ENCODE measurements at regions not wholly inside any gene's neighbourhood (a gene's known extent, or its start where the extent isn't known, plus 50 kb on each side); places are given as distances from the start of the nearest gene placed in this dataset.
A peak's percentile ranks its signal among the peaks of the same experiment; 100 is the strongest.
"Not testable (repeated sequence)": the region's sequence is repeated elsewhere in the genome, so short reads cannot be mapped to it uniquely, and the experiment has no call there.

DNA sequence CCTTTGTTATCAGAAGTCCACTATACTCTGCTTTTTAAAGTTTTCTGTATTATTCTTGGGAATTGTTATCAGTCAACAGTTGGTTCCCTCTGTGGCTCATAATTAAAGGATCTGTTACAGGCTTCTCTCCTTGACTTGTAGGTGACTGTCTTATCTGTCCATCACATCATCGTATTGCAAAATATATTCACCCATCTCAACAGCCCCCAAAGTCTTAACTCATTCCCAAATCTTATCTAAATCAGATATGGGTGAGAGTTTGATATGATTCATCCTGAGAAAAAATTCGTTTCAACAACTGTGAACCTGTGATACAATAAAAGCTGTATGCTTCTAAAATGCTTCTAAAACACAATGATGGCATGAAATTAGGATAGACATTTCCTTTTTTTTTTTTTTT lies 1245.6 kb upstream of the RAG2 start:
- no peak for DNase-seq

DNA sequence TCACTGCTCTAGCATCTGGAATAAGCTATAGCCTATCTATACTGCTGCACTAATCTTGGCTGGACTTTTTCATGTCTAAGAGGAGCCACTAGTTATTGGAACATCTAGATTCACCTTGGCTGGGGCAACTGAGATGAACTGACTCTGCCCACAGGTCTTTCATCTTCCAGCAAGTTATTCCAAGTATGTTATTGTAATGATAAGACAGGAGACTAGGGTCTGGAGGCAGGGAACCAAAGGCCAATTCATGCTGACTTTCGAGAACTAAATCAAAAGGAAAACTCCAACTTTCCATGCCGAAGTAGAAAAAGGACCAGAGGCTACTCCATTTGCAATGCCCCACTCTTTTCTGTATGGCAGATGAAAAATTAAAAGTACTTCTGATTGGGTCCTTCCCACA lies 1243.0 kb upstream of the RAG2 start:
- DNase-seq: no peak

DNA sequence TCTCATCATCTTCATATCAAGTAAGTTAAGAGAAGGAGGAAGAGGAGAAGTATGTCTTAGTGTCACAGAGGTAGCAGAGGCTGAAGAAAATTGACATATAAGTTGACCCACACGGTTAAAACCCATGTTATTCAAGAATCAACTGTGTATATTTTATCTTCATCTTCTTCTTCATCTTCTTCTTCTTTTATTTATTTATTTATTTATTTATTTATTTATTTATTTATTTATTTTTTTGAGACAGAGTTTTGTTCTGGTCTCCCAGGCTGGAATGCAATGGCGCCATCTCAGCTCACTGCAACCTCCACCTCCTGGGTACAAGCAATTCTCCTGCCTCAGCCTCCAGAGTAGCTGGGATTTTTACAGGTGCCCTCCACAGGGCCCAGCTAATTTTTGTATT lies 1242.3 kb upstream of the RAG2 start:
- DNase-seq: not testable (repeated sequence)

GRCh38 chr11:37830529-37830928 lies 1232.5 kb upstream of the RAG2 start:
- DNase-seq: no peak

- DNase-seq: no peak
These were observed 1219.8 kb upstream of the RAG2 start for GRCh38 chr11:37817727-37818270.

DNA sequence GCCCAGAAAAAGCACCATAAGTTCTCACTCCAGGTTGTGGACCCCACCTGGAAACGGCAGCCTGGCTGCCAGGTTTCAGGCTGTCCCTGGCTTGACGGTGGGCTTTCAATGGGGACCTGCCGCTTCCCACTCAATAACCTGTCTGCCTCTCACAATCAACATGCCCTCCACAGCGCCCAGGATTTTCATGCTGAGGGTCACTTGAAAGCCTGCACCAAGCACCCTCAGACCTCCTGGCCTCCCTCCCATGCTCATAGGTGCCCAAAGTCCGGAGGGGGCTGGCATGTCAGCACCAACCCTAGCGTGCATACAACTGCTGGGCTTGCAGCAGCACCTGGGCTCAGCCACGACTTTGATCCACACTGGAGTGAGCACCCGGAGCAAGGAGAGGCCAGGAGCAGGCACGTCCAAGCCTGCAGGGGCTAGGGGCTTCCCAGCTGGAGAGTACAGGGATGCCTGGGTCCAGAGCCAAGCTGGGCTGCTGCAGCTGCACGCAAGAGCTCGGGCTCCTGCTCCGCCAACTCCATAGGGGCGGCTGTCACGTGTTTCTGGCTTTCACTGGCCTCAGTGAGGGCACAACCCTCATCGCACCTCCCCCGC lies 1214.3 kb upstream of the RAG2 start:
- no peak for DNase-seq

DNA sequence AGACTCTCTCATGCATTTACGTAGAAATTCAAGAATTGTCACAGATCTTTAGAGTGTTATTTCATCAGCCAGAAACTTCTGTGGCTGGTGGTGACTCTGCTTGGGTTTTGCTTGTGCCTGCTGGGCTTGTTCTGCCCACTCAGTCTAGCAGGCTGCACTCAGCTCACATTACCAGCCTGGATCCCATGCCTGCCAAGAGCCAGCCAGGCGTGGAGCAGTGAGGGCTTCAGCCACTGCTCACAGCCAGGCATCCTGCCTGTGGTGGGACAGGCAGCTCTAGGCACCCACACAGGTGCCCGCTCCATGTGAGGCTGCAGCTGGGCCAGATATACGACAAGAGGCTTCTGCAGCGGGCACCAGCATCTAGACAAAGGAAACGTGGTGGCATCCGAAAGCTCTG lies 1213.3 kb upstream of the RAG2 start:
- DNase-seq: no peak

GRCh38 chr11:37804666-37805065 lies 1206.6 kb upstream of the RAG2 start:
- no peak for DNase-seq

DNA sequence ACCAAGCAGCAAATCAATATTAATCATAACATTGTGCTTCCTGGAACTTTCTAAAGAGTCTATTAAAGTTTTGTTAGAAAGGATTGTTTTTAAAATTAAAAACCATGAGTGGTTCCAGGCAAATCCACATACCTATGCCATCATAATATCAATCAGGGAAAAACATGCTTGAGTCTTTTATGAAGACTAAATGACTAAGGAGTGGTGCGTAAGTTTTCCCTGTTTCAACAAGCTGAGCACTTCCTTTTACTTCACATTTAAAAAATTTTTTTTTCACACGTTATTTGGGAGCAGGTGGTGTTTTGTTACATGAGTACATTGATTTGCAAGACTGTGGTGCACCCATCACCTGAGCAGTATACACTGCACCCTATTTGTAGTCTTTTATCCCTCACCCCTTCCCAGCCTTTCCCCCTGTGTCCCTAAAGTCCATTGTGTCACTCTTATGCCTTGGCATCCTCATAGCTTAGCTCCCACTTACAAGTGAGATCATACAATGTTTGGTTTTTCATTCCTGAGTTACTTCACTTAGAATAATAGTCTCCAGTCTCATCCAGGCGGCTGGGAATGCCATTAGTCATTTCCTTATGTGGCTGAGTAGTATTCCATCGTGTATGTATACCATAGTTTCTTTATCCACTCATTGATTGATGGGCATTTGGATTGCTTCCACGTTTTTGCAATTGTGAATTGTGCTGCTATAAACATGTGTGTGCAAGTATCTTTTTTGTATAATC lies 1190.3 kb upstream of the RAG2 start:
- DNase-seq: no peak

DNA sequence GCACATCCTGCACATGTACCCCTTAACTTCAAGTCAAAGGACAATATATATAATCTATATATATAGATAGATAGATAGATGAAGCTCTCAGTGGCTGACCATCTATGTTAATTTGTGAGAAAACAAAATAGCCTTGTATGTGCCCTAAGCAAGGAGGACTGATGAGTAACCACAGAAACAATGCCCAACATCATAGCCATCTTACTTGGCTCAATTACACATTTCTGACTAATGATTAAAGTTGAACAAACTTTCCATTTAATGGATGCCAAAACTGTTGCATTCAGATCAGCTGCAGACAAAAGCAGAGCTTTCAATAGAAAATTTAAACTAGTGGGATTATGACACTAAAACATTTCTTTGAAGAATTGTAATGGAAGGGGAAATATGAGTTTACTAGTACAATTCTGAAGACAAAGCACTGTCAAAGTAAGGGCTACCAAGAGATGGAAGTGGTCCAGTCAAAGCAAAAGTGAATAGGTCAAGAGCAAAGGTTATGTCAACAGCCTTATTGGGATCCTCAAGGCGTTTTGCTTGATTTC lies 1188.2 kb upstream of the RAG2 start:
- no peak for DNase-seq

- no peak for DNase-seq
These were observed 1176.4 kb upstream of the RAG2 start for GRCh38 chr11:37774441-37774840.

- no peak for DNase-seq
These were observed 1172.1 kb upstream of the RAG2 start for GRCh38 chr11:37770145-37770544.

- no peak for DNase-seq
These were observed 1164.0 kb upstream of the RAG2 start for GRCh38 chr11:37762079-37762478.

GRCh38 chr11:37755521-37755920 lies 1157.5 kb upstream of the RAG2 start:
- peak; percentile 42 for DNase-seq

- no peak for DNase-seq
These were observed 1150.6 kb upstream of the RAG2 start for GRCh38 chr11:37748641-37749040.

- DNase-seq: no peak
These were observed 1149.1 kb upstream of the RAG2 start for GRCh38 chr11:37747121-37747520.

- DNase-seq: no peak
These were observed 1129.3 kb upstream of the RAG2 start for GRCh38 chr11:37727371-37727770.

GRCh38 chr11:37724315-37724714 lies 1126.3 kb upstream of the RAG2 start:
- DNase-seq: no peak

GRCh38 chr11:37721485-37721884 lies 1123.4 kb upstream of the RAG2 start:
- no peak for DNase-seq

DNA sequence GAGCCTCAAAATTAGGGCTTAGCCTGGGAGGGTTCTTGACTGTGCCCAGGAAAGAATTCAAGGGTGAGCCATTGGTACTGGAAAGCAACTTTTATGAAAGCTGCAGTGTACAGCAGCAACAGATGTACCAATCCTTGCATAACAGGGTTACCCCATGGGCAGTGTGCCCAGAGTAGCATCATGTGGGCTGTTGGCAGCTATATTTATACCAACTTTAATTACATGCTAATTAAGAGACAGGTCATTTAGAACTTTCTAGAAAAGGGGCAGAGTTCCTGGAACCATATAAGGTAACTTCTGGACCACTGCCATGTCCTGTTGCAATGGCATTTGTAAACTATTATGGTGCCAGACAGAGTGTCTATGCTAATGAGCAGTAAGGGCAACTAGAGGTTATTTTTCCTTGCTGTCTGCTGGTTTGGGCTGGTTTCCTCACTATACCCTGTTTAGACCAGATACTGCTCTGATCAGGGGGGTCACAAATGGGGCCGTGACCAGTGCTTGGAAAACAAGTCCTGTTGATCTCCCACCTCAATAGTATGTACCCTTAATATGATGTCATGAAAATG lies 1120.5 kb upstream of the RAG2 start:
- DNase-seq: no peak

DNA sequence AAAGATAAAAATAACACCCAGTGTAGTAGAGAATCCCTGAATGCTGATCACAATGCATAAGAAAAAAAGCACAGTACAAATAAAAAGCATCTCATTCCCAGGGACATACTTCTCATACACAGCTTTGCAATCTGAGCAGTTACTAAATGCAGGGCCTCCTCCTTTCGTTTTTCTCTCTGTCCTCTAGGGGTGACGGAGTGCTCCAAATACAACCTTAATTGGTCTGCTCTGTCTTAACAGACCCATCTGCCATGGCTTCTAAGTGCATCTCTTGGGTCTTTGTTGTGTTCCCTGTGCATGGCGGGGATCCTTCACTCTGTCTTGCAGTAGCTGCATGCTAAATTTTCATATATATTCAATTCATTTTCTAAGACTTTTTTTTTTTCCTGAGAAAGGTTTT lies 1114.2 kb upstream of the RAG2 start:
- DNase-seq: no peak

GRCh38 chr11:37710031-37710430 lies 1112.0 kb upstream of the RAG2 start:
- peak; percentile 32 for DNase-seq

GRCh38 chr11:37704791-37705190 lies 1106.8 kb upstream of the RAG2 start:
- DNase-seq: no peak

GRCh38 chr11:37699644-37700043 lies 1101.6 kb upstream of the RAG2 start:
- no peak for DNase-seq
